Left lung (tissue), 4 donors: ENCODE measurements at regions not wholly inside any gene's neighbourhood (a gene's known extent, or its start where the extent isn't known, plus 50 kb on each side); places are given as distances from the start of the nearest gene placed in this dataset.

Source experiments
- ATAC-seq: fragments of 200-7000 bp; cut with Tn5 transposase; one replicate; pipeline ENCODE4 v1.9.1; 2020; ENCODE audit warnings: moderate library complexity
- DNase-seq, 4 donors: peaks; one replicate each; pipeline ENCODE4 v3.0.0-alpha.2; 2013 to 2020
- H3K27ac ChIP-seq, 2 donors: fragments of 200-600 bp; sonication (generic) in 1 of 2; one replicate each; pipeline versions ENCODE4 v1.5.0 to v1.8.0; 2020 to 2021
- H3K27me3 ChIP-seq, 2 donors: fragments of 200-600 bp; sonication (generic) in 1 of 2; one replicate each; pipeline versions ENCODE4 v1.5.0 to v1.8.0; 2020 to 2021
- H3K36me3 ChIP-seq, 2 donors: fragments of 200-600 bp; sonication (generic) in 1 of 2; one replicate each; pipeline versions ENCODE4 v1.5.0 to v1.8.0; 2020 to 2021
- H3K4me1 ChIP-seq, 2 donors: fragments of 200-600 bp; one replicate each; pipeline ENCODE4 v1.8.0; 2021
- H3K4me3 ChIP-seq, 2 donors: fragments of 200-600 bp; sonication (generic) in 1 of 2; one replicate each; pipeline versions ENCODE4 v1.5.0 to v1.8.0; 2020 to 2021; ENCODE audit warnings: mild to moderate bottlenecking in 1 of 2
- H3K9me3 ChIP-seq, 2 donors: fragments of 200-600 bp; sonication (generic) in 1 of 2; one replicate each; pipeline versions ENCODE4 v1.5.0 to v1.8.0; 2020 to 2021
- CTCF ChIP-seq, 2 donors: fragments of 200-600 bp; sonication (generic) in 1 of 2; IDR thresholded peaks; one replicate each; pipeline versions ENCODE4 v1.5.0 to v1.8.0; 2021; ENCODE audit warnings: antibody characterized with exemption in 2 of 2
- intact Hi-C, 2 donors: fragments of 100-400 bp; cut with DNase I; formaldehyde crosslinking; loops; one replicate each; pipeline versions ENCODE4 v1.11.2 to v1.14.2; 2022
- donor health status: DM: no; HTN: yes; CAD: no.
- donor health status: DM: no; HTN: no; CAD: no.

GRCh38 chr1:56074007-56074651, 505.2 kb downstream of the PLPP3 start:
- DNase-seq (peak in 2 of 4 donors; percentile 92 to 93), ATAC-seq (peak; percentile 35)
- intact Hi-C loops = no loop called here
- H3K9me3 ChIP-seq = no peaks in the 10 kb centered on the region
- no peak for TF ChIP-seq CTCF (IDR thresholded peaks at IDR 0.05)
- H3K4me3 ChIP-seq = no peak overlapping the region
- no peaks in the 10 kb centered on the region for H3K4me1 ChIP-seq
- no peaks in the 10 kb centered on the region for H3K27me3 ChIP-seq
- peak overlapping the region in 1 of 2 donors; percentile 23 for H3K27ac ChIP-seq
- no peaks in the 10 kb centered on the region for H3K36me3 ChIP-seq

GRCh38 chr1:56073614-56074006, 505.8 kb downstream of the PLPP3 start:
- no peaks in the 10 kb centered on the region for H3K27me3 ChIP-seq
- ATAC-seq (no peak), DNase-seq (no peak)
- H3K4me3 ChIP-seq = no peak overlapping the region
- intact Hi-C loops = no loop called here
- TF ChIP-seq CTCF (IDR thresholded peaks at IDR 0.05) = no peak
- no peaks in the 10 kb centered on the region for H3K9me3 ChIP-seq
- peak overlapping the region in 1 of 2 donors; percentile 23 for H3K27ac ChIP-seq
- no peaks in the 10 kb centered on the region for H3K36me3 ChIP-seq
- no peaks in the 10 kb centered on the region for H3K4me1 ChIP-seq

- H3K9me3 ChIP-seq = no peaks in the 10 kb centered on the region
- H3K4me1 ChIP-seq = no peaks in the 10 kb centered on the region
- no peak for TF ChIP-seq CTCF (IDR thresholded peaks at IDR 0.05)
- intact Hi-C loops = no loop called here
- no peaks in the 10 kb centered on the region for H3K36me3 ChIP-seq
- no peak for DNase-seq
- H3K4me3 ChIP-seq = no peak overlapping the region
- no peaks in the 10 kb centered on the region for H3K27me3 ChIP-seq
- H3K27ac ChIP-seq = peak overlapping the region; percentile 15 to 23
- ATAC-seq = no peak
These were observed 506.2 kb downstream of the PLPP3 start for GRCh38 chr1:56073206-56073605.

GRCh38 chr1:56072310-56072709, 507.1 kb downstream of the PLPP3 start:
- H3K4me1 ChIP-seq = no peaks in the 10 kb centered on the region
- H3K36me3 ChIP-seq = no peaks in the 10 kb centered on the region
- H3K27me3 ChIP-seq = no peaks in the 10 kb centered on the region
- no peak for DNase-seq
- H3K9me3 ChIP-seq = no peaks in the 10 kb centered on the region
- no peak for ATAC-seq
- H3K4me3 ChIP-seq = no peak overlapping the region
- no peak overlapping the region for H3K27ac ChIP-seq
- intact Hi-C loops = no loop called here
- TF ChIP-seq CTCF (IDR thresholded peaks at IDR 0.05) = no peak

- Histone ChIP-seq H3K4me1 (no peaks in the 10 kb centered on the region), H3K4me3 (no peak overlapping the region), H3K27ac (no peak overlapping the region), H3K9me3 (no peaks in the 10 kb centered on the region), H3K27me3 (no peaks in the 10 kb centered on the region), H3K36me3 (no peaks in the 10 kb centered on the region)
- TF ChIP-seq CTCF (IDR thresholded peaks at IDR 0.05) = no peak
- DNase-seq = no peak
- no peak for ATAC-seq
- intact Hi-C loops = no loop called here
These were observed 508.0 kb downstream of the PLPP3 start for GRCh38 chr1:56071351-56071750.
